ENCODE measurements at regions not wholly inside any gene's neighbourhood (a gene's known extent, or its start where the extent isn't known, plus 50 kb on each side); places are given as distances from the start of the nearest gene placed in this dataset.

GRCh38 chr6:84515067-84515466 is 249.3 kb downstream of the TBX18 start:
- TF ChIP-seq GATA1 (IDR thresholded peaks at IDR 0.05; ENCODE audit: low read depth, low read length) (no peak), POLR2A (IDR thresholded peaks at IDR 0.05; ENCODE audit: low read length) (no peak)

All from erythroblast (primary cell).